Stimulated activated CD8-positive, alpha-beta memory T cell treated with anti-CD3 and anti-CD28 coated beads, Interleukin-7, amount 100 ng/mL, for 48 hours (primary cell): ENCODE measurements at regions not wholly inside any gene's neighbourhood (a gene's known extent, or its start where the extent isn't known, plus 50 kb on each side); places are given as distances from the start of the nearest gene placed in this dataset.

Source experiments
- DNase-seq, 2 donors: peaks; one replicate each; pipeline ENCODE4 v3.0.0-alpha.2; 2020; ENCODE audit warnings: low read depth in 1 of 2; ENCODE audit errors: extremely low read depth in 1 of 2

- DNase-seq, result no peak
Observed at GRCh38 chr13:93116809-93117208, 109.8 kb upstream of the GPC6 start.

- no peak for DNase-seq
Observed at GRCh38 chr13:93118081-93118615, 108.5 kb upstream of the GPC6 start.

DNA sequence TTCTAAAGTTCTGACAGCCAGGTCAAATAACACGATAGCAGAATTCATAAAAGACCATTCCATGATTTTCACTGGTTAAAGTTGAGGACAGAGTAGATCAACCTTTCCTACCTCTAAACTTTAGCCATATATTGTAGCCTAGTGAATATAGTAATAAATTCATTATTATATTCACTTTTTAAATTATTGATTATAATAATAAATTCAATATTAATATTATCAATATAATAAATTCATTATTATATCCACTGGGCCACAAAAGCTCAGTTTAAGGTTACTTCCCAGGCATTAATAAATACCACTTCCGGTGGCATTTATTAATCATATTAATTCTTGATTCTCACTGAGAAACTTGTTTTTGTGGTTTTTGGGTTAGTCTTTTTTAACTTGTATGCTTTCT, 85.7 kb upstream of the GPC6 start:
- no peak for DNase-seq

DNA sequence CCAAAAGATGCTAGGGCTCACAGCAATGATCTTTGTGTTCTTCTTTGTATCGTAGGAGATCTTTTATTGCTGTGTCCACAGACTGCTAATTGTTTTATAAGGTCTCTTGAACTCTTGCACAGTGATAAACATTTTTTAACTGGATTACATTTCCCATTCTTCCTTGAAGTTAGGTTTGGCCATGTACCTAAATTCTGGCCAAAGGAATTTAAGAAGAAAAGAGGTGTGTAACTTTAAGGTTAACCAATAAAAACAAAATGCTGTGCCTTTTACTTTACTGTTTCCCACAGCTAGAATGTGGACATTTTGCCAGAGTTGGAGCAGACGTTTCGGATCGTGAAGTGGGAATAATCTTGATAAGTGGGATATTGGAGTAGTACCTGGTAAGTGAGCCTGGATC, 82.6 kb upstream of the GPC6 start:
- DNase-seq, result no peak

- no peak for DNase-seq
Observed at GRCh38 chr13:93145199-93145598, 81.4 kb upstream of the GPC6 start.

GRCh38 chr13:93146584-93147297, 79.9 kb upstream of the GPC6 start:
- DNase-seq, result no peak

GRCh38 chr13:93147298-93147645, 79.3 kb upstream of the GPC6 start:
- no peak for DNase-seq

GRCh38 chr13:93147946-93148345, 78.7 kb upstream of the GPC6 start:
- no peak for DNase-seq

- no peak for DNase-seq
Observed at GRCh38 chr13:93151277-93151676, 75.3 kb upstream of the GPC6 start.

DNA sequence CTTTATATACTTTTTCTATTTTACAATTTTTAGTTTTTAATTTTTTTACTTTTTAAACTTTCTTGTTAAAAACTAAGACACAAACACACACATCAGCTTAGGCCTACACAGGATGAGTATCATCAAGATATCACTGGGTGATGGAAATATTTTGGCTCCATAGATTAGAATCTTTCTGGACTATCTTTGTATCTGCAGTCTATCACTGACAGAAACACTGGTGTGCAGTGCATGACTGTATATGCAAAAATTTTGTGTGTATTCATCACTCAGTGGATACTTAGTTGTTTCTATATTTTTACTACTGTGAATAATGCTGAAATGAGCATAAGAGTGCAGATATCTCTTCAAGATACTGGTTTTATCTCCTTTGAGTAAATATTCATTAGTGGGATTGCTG, 68.0 kb upstream of the GPC6 start:
- no peak for DNase-seq

DNA sequence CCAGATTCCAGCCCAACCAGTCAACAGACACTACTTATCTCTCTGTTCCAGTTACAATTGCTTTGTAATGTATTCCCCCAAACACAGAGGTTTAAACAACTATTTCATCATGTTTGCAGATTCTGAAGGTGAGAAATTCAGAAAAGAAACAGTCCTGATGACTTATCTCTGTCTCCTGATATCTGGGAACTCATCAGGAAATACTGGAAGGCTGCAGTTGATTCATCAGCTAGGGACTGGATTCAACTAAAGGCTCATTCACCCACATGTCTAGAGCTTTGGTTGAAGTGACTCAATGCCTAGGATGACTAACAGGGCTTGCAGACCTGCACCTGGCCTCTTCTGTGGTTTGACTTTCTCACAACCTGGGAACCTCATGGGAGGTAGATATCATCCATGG, 56.6 kb upstream of the GPC6 start:
- DNase-seq, result peak in 1 of 2 donors; percentile 2

GRCh38 chr13:93172109-93172508, 54.5 kb upstream of the GPC6 start:
- no peak for DNase-seq

DNA sequence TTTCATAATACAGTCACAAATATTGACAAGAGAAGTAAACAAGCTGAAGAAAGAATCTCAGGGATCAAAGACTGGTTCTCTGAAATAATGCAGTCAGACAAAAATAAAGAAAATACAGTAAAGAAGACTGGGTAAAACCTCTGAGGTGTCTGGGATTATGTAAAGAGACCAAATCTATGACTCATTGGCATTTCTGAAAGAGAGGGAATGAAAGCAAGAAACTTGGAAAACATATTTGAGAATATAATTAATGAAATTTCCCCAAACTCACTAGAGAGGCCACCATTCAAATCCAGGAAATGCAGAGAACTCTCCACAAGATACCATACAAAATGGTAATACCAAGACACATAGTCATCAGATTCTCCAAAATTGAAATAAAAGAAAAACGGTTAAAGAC, 53.0 kb upstream of the GPC6 start:
- no peak for DNase-seq

DNA sequence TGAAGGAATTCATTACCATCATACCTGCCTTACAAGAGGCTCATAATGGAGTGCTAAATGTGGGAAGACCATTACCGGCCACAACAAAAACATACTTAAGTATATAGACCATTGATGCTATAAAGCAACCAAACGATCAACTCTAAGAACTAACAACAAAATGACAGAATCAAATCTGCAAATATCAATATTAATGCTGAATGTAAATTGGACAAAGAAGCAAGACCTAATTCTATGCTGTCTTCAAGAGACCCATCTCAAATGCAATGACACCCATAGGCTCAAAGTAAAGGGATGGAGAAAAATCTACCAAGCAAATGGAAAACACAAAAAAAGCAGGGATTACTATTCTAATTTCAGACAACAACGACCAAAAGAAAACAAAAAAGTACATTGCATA, 52.3 kb upstream of the GPC6 start:
- no peak for DNase-seq
